MM.1S (cell line): ENCODE measurements at regions not wholly inside any gene's neighbourhood (a gene's known extent, or its start where the extent isn't known, plus 50 kb on each side); places are given as distances from the start of the nearest gene placed in this dataset.

Experiments
- DNase-seq: peaks from one replicate; pipeline ENCODE4 v3.0.0-alpha.2; 2015
- H2AFZ ChIP-seq: fragments of 300-600 bp; sonication (generic); 2 replicates; pipeline ENCODE4 v1.6.0; 2016; ENCODE audit warnings: antibody characterized with exemption, low read length
- H3F3A ChIP-seq: fragments of 300-600 bp; sonication (generic); 2 replicates; pipeline ENCODE4 v1.6.1; 2016; ENCODE audit warnings: mild to moderate bottlenecking, antibody characterized with exemption, low read length, moderate library complexity, mixed read lengths; ENCODE audit not compliant: insufficient read depth
- H3K27ac ChIP-seq: fragments of 300-600 bp; sonication (generic); 2 replicates; pipeline ENCODE4 v1.5.1; 2016; ENCODE audit warnings: mild to moderate bottlenecking, low read length
- H3K27me3 ChIP-seq: fragments of 300-600 bp; sonication (generic); replicated peaks from 2 replicates; pipeline ENCODE4 v1.6.0; 2016; ENCODE audit warnings: low read length; ENCODE audit not compliant: insufficient read depth
- H3K36me3 ChIP-seq: fragments of 300-600 bp; sonication (generic); replicated peaks from 2 replicates; pipeline ENCODE4 v1.6.1; 2016; ENCODE audit warnings: mild to moderate bottlenecking, low read length, mixed read lengths; ENCODE audit not compliant: insufficient read depth
- H3K4me1 ChIP-seq: fragments of 300-600 bp; sonication (generic); 2 replicates; pipeline ENCODE4 v1.6.1; 2016; ENCODE audit warnings: low read length, mixed read lengths
- H3K4me2 ChIP-seq: fragments of 300-600 bp; sonication (generic); 2 replicates; pipeline ENCODE4 v1.6.0; 2016; ENCODE audit warnings: low read depth, low read length
- H3K4me3 ChIP-seq: fragments of 300-600 bp; sonication (generic); 2 replicates; pipeline ENCODE4 v1.5.1; 2016; ENCODE audit warnings: low read length, mixed read lengths
- H3K79me2 ChIP-seq: fragments of 300-600 bp; sonication (generic); 2 replicates; pipeline ENCODE4 v1.6.1; 2016; ENCODE audit warnings: mixed run types, low read length, mixed read lengths
- H3K9ac ChIP-seq: fragments of 300-600 bp; sonication (generic); 2 replicates; pipeline ENCODE4 v1.6.1; 2016; ENCODE audit warnings: low read length, mixed read lengths
- H3K9me2 ChIP-seq: fragments of 300-600 bp; sonication (generic); replicated peaks from 2 replicates; pipeline ENCODE4 v1.6.1; 2016; ENCODE audit warnings: mild to moderate bottlenecking, low read length, mixed read lengths; ENCODE audit not compliant: insufficient read depth
- H3K9me3 ChIP-seq: fragments of 300-600 bp; sonication (generic); replicated peaks from 2 replicates; pipeline ENCODE4 v1.6.1; 2016; ENCODE audit warnings: mild to moderate bottlenecking, low read length, mixed read lengths; ENCODE audit not compliant: insufficient read depth
- H4K20me1 ChIP-seq: fragments of 300-600 bp; sonication (generic); 2 replicates; pipeline ENCODE4 v1.6.1; 2016; ENCODE audit warnings: mild to moderate bottlenecking, low read length, moderate library complexity, mixed read lengths; ENCODE audit not compliant: insufficient read depth
- CTCF ChIP-seq: fragments of 300-600 bp; sonication (generic); IDR thresholded peaks from 2 replicates; pipeline ENCODE4 v1.5.1; 2016; ENCODE audit warnings: antibody characterized with exemption, low read length, mixed read lengths
- EZH2 ChIP-seq: fragments of 300-600 bp; sonication (generic); optimal IDR thresholded peaks from 2 replicates; pipeline ENCODE3; 2017; ENCODE audit warnings: low read depth, mild to moderate bottlenecking, antibody characterized with exemption, low read length, mixed read lengths
- EZH2phosphoT487 ChIP-seq: fragments of 300-600 bp; sonication (generic); IDR thresholded peaks from 2 replicates; pipeline ENCODE4 v1.6.1; 2018; ENCODE audit warnings: antibody characterized with exemption, low read length

DNA sequence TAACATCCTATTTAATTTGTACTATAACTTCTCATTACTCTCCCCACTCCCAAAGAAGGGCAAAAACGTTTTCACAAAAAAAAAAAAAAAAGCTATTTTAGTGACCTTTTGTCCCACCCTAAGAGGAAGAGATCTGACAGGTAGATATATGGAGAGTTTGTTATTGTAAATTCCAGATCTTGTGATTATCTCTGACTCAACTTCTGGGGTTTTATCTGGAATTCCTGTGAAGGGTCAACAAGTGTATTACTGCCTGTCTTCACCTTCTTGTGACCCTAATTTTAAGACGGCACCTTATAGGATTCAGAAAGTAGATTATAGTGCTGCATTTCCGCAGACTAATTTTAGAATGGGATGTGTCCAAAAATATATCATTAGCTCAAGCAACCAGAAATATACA, 205.9 kb upstream of the CDIN1 start:
- no peak overlapping the region for H2AFZ ChIP-seq
- no peaks in the 10 kb centered on the region for H3F3A ChIP-seq
- H3K4me2 ChIP-seq = no peak overlapping the region
- TF ChIP-seq EZH2phosphoT487 (no peak), CTCF (no peak), EZH2 (no peak)
- DNase-seq = no peak
- H3K4me3 ChIP-seq = no peak overlapping the region
- H4K20me1 ChIP-seq = no peaks in the 10 kb centered on the region
- H3K27me3 ChIP-seq = no peaks in the 10 kb centered on the region
- H3K9me2 ChIP-seq = no peaks in the 10 kb centered on the region
- no peak overlapping the region for H3K9ac ChIP-seq
- no peaks in the 10 kb centered on the region for H3K36me3 ChIP-seq
- no peaks in the 10 kb centered on the region for H3K79me2 ChIP-seq
- no peak overlapping the region for H3K27ac ChIP-seq
- no peaks in the 10 kb centered on the region for H3K4me1 ChIP-seq
- H3K9me3 ChIP-seq = no peaks in the 10 kb centered on the region

- H3K4me3 ChIP-seq = no peak overlapping the region
- no peaks in the 10 kb centered on the region for H3K9me2 ChIP-seq
- H3K27ac ChIP-seq = no peak overlapping the region
- H3K4me2 ChIP-seq = no peak overlapping the region
- H3F3A ChIP-seq = no peaks in the 10 kb centered on the region
- H2AFZ ChIP-seq = no peak overlapping the region
- H3K79me2 ChIP-seq = no peaks in the 10 kb centered on the region
- no peak for DNase-seq
- H3K9ac ChIP-seq = no peak overlapping the region
- TF ChIP-seq EZH2phosphoT487 (no peak), CTCF (no peak), EZH2 (no peak)
- no peaks in the 10 kb centered on the region for H4K20me1 ChIP-seq
- H3K4me1 ChIP-seq = no peaks in the 10 kb centered on the region
- no peaks in the 10 kb centered on the region for H3K27me3 ChIP-seq
- H3K36me3 ChIP-seq = no peaks in the 10 kb centered on the region
- H3K9me3 ChIP-seq = no peaks in the 10 kb centered on the region
Measured at GRCh38 chr15:36389107-36389506, 190.3 kb upstream of the CDIN1 start.

GRCh38 chr15:36390491-36390890, 188.9 kb upstream of the CDIN1 start:
- Histone ChIP-seq H3K4me3 (no peak overlapping the region), H4K20me1 (no peaks in the 10 kb centered on the region), H3K27ac (no peak overlapping the region), H3K4me1 (no peaks in the 10 kb centered on the region), H3K27me3 (no peaks in the 10 kb centered on the region), H3F3A (no peaks in the 10 kb centered on the region), H3K9ac (no peak overlapping the region), H3K9me3 (no peaks in the 10 kb centered on the region), H2AFZ (no peak overlapping the region), H3K9me2 (no peaks in the 10 kb centered on the region), H3K4me2 (no peak overlapping the region), H3K79me2 (no peaks in the 10 kb centered on the region), H3K36me3 (no peaks in the 10 kb centered on the region)
- DNase-seq = no peak
- no peak for TF ChIP-seq CTCF
